Right cardiac atrium (tissue), 5 donors: ENCODE measurements at regions not wholly inside any gene's neighbourhood (a gene's known extent, or its start where the extent isn't known, plus 50 kb on each side); places are given as distances from the start of the nearest gene placed in this dataset.

Experiments
- ATAC-seq, 2 donors: fragments of 200-7000 bp; cut with Tn5 transposase; one replicate each; pipeline versions ENCODE4 v1.8.0 to v1.9.1; 2020; ENCODE audit warnings: moderate library complexity in 2 of 2, mild to moderate bottlenecking in 1 of 2
- DNase-seq, 3 donors: peaks; one replicate each; pipeline ENCODE4 v3.0.0-alpha.2; 2020
- H3K27ac ChIP-seq: one replicate; pipeline ENCODE4 v1.5.1; 2013; ENCODE audit warnings: mild to moderate bottlenecking, low read length, control low read depth, moderate library complexity
- H3K27me3 ChIP-seq: one replicate; pipeline ENCODE4 v1.6.1; 2013; ENCODE audit not compliant: control insufficient read depth, insufficient read depth
- H3K4me1 ChIP-seq: one replicate; pipeline ENCODE4 v1.6.1; 2013; ENCODE audit warnings: low read length; ENCODE audit not compliant: control insufficient read depth, insufficient read depth
- H3K4me3 ChIP-seq: one replicate; pipeline ENCODE4 v1.5.1; 2013; ENCODE audit warnings: low read length, control low read depth
- H3K9me3 ChIP-seq: one replicate; pipeline ENCODE4 v1.6.1; 2013; ENCODE audit warnings: low read length; ENCODE audit not compliant: control insufficient read depth
- WGBS: extraction: QIAGEN DNeasy Blood & Tissue Kit; methylation state at CpG from one replicate; pipeline ENCODE4 v1.1.7; 2013; 5-methylcytosine and 5-hydroxymethylcytosine counted together
- intact Hi-C, 4 donors: fragments of 100-400 bp; cut with DNase I; formaldehyde crosslinking; loops; one replicate each; pipeline versions ENCODE4 v1.11.0 to v1.14.0; 2022 to 2023
- donor health status: healthy with polysubstance abuse.
- donor health status: DM: no; HTN: yes; CAD: no.
- donor health status: DM: no; HTN: no; CAD: no.
- donor health status: DM: no; HTN: yes; CAD: no; lungs with severe emphysema.
- donor health status: DM: yes; HTN: yes; CAD: no.

GRCh38 chr1:65679773-65680172 is 112.9 kb upstream of the PDE4B start:
- H3K27me3 ChIP-seq: no peaks in the 10 kb centered on the region

GRCh38 chr1:65681096-65681495 is 111.6 kb upstream of the PDE4B start:
- H3K27ac ChIP-seq: no peak overlapping the region
- DNase-seq (no peak), ATAC-seq (no peak)
- no peak overlapping the region for H3K4me3 ChIP-seq
- no peaks in the 10 kb centered on the region for H3K4me1 ChIP-seq
- no peaks in the 10 kb centered on the region for H3K27me3 ChIP-seq
- WGBS: 83% methylated on average over 6 of the region's 6 CpGs
- intact Hi-C loops: loop anchor here in 1 of 4 donors (10.0 kb wide), 1 partner anchor 246 kb away; no protein-coding TSS in a partner anchor
- H3K9me3 ChIP-seq: no peaks in the 10 kb centered on the region

More at GRCh38 chr1:65679773-65680172, 112.9 kb upstream of the PDE4B start:
- WGBS: 93% methylated on average over 4 of the region's 4 CpGs
- no peak overlapping the region for H3K27ac ChIP-seq
- DNase-seq: no peak
- no peak for ATAC-seq
- no peak overlapping the region for H3K4me3 ChIP-seq
- intact Hi-C loops: loop anchor here in 1 of 4 donors (10.0 kb wide), 2 partner anchors 245 to 985 kb away; no protein-coding TSS in a partner anchor
- H3K4me1 ChIP-seq: no peaks in the 10 kb centered on the region
- H3K9me3 ChIP-seq: no peaks in the 10 kb centered on the region

GRCh38 chr1:65687428-65688214 is 105.1 kb upstream of the PDE4B start:
- 14% methylated on average over 8 of the region's 8 CpGs for WGBS
- no peak overlapping the region for H3K27ac ChIP-seq
- ATAC-seq: peak; percentile 89 to 90

GRCh38 chr1:65688215-65688566 is 104.5 kb upstream of the PDE4B start:
- Histone ChIP-seq H3K9me3 (no peaks in the 10 kb centered on the region), H3K27ac (no peak overlapping the region), H3K4me3 (no peak overlapping the region), H3K4me1 (peaks cover 14% of the 10 kb centered on the region), H3K27me3 (no peaks in the 10 kb centered on the region)
- ATAC-seq (no peak), DNase-seq (no peak)
- 74% methylated on average over 4 of the region's 4 CpGs for WGBS
- intact Hi-C loops: loop anchor here in 3 of 4 donors (5.0 to 10.0 kb wide), 4 partner anchors 253 to 471 kb away; no protein-coding TSS in a partner anchor

More at GRCh38 chr1:65687428-65688214, 105.1 kb upstream of the PDE4B start:
- no peaks in the 10 kb centered on the region for H3K9me3 ChIP-seq
- peaks cover 14% of the 10 kb centered on the region for H3K4me1 ChIP-seq
- DNase-seq: peak; percentile 84 to 94 (median 92)
- intact Hi-C loops: loop anchor here in 3 of 4 donors (5.0 to 10.0 kb wide), 4 partner anchors 253 to 470 kb away; no protein-coding TSS in a partner anchor
- H3K27me3 ChIP-seq: no peaks in the 10 kb centered on the region
- H3K4me3 ChIP-seq: no peak overlapping the region

- H3K4me3 ChIP-seq: no peak overlapping the region
- ATAC-seq (peak in 1 of 2 donors; percentile 50), DNase-seq (peak in 1 of 3 donors; percentile 22)
- no peak overlapping the region for H3K27ac ChIP-seq
- 74% methylated on average over 3 of the region's 3 CpGs for WGBS
- no peaks in the 10 kb centered on the region for H3K9me3 ChIP-seq
- intact Hi-C loops: loop anchor here in 3 of 4 donors (5.0 to 10.0 kb wide), 4 partner anchors 254 to 472 kb away; no protein-coding TSS in a partner anchor
- peaks cover 14% of the 10 kb centered on the region for H3K4me1 ChIP-seq
- no peaks in the 10 kb centered on the region for H3K27me3 ChIP-seq
Measured at GRCh38 chr1:65688848-65689247, 103.8 kb upstream of the PDE4B start.

- H3K4me3 ChIP-seq: no peak overlapping the region
- no peaks in the 10 kb centered on the region for H3K9me3 ChIP-seq
- H3K27me3 ChIP-seq: no peaks in the 10 kb centered on the region
- peaks cover 14% of the 10 kb centered on the region for H3K4me1 ChIP-seq
- no peak overlapping the region for H3K27ac ChIP-seq
- 24% methylated on average over 6 of the region's 6 CpGs for WGBS
- intact Hi-C loops: loop anchor here in 1 of 4 donors (10.0 kb wide), 1 partner anchor 267 kb away; the partner anchor contains the start of genes LEPR and LEPROT
- ATAC-seq (peak; percentile 43 to 48), DNase-seq (peak in 2 of 3 donors; percentile 49 to 61)
Measured at GRCh38 chr1:65691152-65691900, 101.4 kb upstream of the PDE4B start.

- peak overlapping the region; percentile 36 for H3K27ac ChIP-seq
- intact Hi-C loops: loop anchor here in 1 of 4 donors (10.0 kb wide), 1 partner anchor 267 kb away; the partner anchor contains the start of genes LEPR and LEPROT
- H3K27me3 ChIP-seq: no peaks in the 10 kb centered on the region
Measured at GRCh38 chr1:65691972-65692371, 100.7 kb upstream of the PDE4B start.

GRCh38 chr1:65694126-65694525 is 98.6 kb upstream of the PDE4B start:
- Histone ChIP-seq H3K4me1 (peaks cover 11% of the 10 kb centered on the region), H3K4me3 (no peak overlapping the region), H3K9me3 (no peaks in the 10 kb centered on the region), H3K27me3 (no peaks in the 10 kb centered on the region), H3K27ac (no peak overlapping the region)
- ATAC-seq: no peak
- no peak for DNase-seq
- intact Hi-C loops: loop anchor here in 1 of 4 donors (10.0 kb wide), 1 partner anchor 269 kb away; the partner anchor contains the start of genes LEPR and LEPROT
- 71% methylated on average over 2 of the region's 2 CpGs for WGBS

More at GRCh38 chr1:65691972-65692371, 100.7 kb upstream of the PDE4B start:
- H3K4me1 ChIP-seq: peaks cover 14% of the 10 kb centered on the region
- no peaks in the 10 kb centered on the region for H3K9me3 ChIP-seq
- WGBS: 59% methylated on average over 3 of the region's 3 CpGs
- DNase-seq (no peak), ATAC-seq (peak in 1 of 2 donors; percentile 18)
- H3K4me3 ChIP-seq: no peak overlapping the region

- peaks cover 11% of the 10 kb centered on the region for H3K4me1 ChIP-seq
- WGBS: 60% methylated on average over 2 of the region's 2 CpGs
- ATAC-seq (no peak), DNase-seq (no peak)
- no peaks in the 10 kb centered on the region for H3K9me3 ChIP-seq
- no peak overlapping the region for H3K4me3 ChIP-seq
- intact Hi-C loops: loop anchor here in 1 of 4 donors (10.0 kb wide), 1 partner anchor 270 kb away; the partner anchor contains the start of genes LEPR and LEPROT
- no peak overlapping the region for H3K27ac ChIP-seq
- H3K27me3 ChIP-seq: no peaks in the 10 kb centered on the region
Measured at GRCh38 chr1:65694933-65695332, 97.8 kb upstream of the PDE4B start.

GRCh38 chr1:65698590-65698989 is 94.1 kb upstream of the PDE4B start:
- H3K27ac ChIP-seq: no peak overlapping the region
- no peaks in the 10 kb centered on the region for H3K9me3 ChIP-seq
- intact Hi-C loops: loop anchor here in 1 of 4 donors (10.0 kb wide), 1 partner anchor 274 kb away; the partner anchor contains the start of genes LEPR and LEPROT
- H3K4me1 ChIP-seq: no peaks in the 10 kb centered on the region
- H3K4me3 ChIP-seq: no peak overlapping the region
- WGBS: 41% methylated on average over 2 of the region's 2 CpGs
- H3K27me3 ChIP-seq: no peaks in the 10 kb centered on the region
- DNase-seq (no peak), ATAC-seq (no peak)
